Hematopoietic multipotent progenitor cell treated with erythropoietin and hydrocortisone succinate and interleukin-3 and kit ligand, for 6 days (in vitro differentiated cells): ENCODE measurements at regions not wholly inside any gene's neighbourhood (a gene's known extent, or its start where the extent isn't known, plus 50 kb on each side); places are given as distances from the start of the nearest gene placed in this dataset.

Experiments used
- DNase-seq: peaks from one replicate; pipeline ENCODE4 v3.0.0-alpha.2; 2015

DNA sequence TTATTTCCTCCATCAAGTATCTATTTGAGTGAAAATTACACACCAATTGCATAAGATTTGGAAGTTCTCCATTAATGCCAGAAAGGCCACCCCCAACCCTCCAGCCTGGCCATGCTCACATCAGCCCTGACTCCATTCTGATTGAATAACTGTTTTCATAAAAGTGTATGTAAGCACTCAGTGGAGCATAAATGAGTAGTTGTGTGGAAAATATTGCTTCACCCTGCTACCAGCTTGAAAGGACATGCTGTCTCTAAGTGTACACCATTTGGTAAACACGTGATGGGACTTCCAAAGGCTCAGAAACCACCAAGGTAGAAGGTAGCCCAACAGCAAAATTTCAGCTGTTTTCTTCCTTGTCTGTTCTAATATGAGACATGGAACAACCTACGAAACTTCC, 393.8 kb downstream of the ZNF385D start:
- DNase-seq = no peak

DNA sequence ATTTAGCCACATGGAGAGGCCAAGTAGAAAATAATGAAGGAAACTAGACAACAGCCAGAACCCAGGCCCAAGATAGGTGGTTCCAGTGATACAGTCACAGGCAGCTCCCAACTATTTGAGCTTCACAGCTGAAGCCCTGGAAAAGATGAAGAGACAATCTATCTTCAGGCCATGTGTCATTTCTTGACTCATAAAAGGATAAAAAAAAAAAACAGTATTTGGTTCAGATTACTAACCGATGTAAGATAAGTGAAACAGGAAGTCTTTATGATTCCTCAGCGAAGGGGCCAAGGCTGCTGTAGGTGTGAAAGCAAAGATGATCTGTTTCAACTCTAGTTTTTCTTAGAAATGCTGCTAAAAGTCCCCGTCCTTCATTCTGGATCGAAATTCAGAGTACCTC, 394.6 kb downstream of the ZNF385D start:
- DNase-seq = no peak

- no peak for DNase-seq
These were observed 405.5 kb downstream of the ZNF385D start for GRCh38 chr3:21345382-21345976.

- no peak for DNase-seq
These were observed 419.2 kb downstream of the ZNF385D start for GRCh38 chr3:21331857-21332256.

DNA sequence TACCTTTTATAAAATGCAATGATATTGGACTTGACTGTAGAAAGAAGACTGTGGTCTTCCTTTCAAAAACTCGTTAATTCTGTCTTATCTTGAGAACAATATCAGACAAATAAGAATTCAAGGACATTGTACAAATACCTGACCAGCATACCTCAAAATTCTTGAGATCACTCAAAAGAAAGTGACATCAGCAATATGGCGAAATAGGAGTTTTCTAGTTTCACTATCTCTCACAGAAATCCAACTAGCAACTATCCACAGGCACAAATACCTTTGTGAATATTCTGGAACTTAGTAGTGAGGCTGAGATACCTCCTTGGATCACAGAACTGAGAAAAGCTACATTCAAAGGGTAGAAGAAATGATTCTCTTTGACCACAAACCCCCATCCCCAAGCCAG, 419.7 kb downstream of the ZNF385D start:
- DNase-seq = no peak

DNA sequence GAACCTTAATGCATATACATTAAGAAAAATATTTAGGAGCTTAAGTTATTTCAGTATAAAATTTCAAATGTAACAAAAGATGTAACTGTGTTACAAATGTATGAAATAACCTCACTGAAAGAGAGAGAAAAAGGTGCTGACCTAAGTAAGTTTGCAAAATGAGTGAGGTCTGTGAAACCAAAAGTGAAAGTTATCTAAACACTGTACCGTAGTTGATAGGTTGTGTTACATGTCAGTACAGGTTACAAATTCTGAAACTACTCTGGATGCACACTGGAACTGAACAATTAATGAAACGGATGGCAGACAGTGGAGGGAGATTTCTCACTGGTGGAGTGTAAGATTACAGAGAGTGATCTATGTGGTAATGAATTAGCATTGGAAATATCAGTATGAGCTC, 420.7 kb downstream of the ZNF385D start:
- DNase-seq = peak; percentile 11

DNA sequence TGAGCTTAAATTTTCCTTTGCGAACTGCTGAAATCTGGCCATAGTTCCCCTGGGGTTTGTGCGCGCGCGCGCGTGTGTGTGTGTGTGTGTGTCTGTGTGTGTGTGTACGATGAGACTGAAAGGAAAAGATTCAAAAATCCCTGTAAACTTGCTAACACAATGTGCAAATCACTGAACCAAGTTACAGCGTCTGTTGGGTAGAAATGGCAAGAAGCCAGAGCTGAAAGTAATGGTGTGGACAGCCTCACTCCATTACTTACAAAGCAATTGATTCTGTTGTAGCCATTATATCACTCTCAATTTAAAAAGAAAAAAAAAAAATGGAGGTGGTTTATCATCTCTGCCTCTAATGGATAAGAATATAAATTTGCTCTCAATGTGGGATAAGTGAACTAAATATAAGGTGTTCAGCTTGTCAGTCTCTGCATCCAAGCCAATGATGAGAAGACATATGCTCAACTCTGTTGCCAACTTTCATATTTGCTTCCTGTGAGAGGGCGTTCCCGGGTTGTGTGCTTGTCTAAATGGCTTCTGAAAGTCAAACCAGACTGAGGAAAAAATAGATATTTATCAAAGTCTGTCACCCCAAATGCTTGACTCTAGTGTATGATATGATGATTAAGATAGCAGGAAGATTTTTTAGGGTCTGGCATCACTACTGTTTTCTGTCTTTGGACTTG, 422.2 kb downstream of the ZNF385D start:
- no peak for DNase-seq

DNA sequence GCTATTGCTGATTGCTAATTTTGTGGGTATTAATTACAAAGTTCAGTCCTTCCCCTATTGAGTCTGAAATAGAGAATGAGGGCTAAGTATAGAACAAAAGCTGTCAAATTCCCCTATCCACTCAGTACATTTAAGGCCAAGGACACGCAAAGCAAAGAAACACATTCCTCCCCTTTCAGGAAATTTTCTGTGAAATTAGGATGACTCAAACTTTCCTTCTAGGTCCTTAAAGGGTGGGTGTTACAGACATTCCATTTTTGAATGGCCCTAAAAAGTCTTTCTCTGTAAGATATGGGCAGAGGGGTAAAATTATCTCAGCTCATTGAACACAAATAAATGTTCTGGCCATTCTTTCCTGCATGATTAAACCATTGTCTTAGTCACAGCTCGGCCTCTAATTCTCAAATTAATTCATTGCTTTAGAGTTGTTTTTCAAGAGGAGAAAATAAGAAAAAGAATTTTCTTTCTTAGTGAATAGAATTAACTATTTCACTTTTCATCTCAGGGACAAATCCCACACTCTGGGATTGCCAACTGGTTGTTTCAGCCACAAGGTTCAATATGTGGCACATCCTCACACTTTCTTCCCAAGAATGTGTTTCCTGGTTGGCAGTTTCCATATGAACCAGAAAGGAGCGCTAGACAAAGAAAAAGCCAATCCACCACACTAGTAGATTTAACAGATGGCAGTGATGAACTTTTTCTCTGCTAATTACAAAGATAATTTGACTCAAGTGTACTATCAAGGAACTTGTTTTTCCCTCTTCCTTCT, 424.1 kb downstream of the ZNF385D start:
- DNase-seq = no peak

DNA sequence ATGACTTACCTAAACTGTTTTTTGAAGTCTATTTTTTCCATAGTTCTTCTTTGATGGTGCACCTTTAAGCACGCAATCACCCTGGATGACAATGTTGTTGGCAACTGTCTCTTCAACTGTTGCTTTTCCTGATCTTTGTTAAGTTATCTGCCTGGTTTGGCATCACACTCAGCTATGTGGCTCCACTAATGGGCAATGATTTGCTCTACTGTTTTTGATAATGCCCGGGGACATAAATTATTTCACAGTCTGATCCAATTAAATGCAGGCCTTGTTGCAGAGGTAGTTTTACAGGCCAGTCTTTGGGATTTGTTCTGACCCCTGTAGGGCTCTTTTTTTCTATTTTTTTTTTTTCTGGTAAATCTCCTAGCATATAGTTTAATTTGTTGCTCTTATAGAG, 436.3 kb downstream of the ZNF385D start:
- DNase-seq = no peak

- no peak for DNase-seq
These were observed 440.1 kb downstream of the ZNF385D start for GRCh38 chr3:21310891-21311290.

- no peak for DNase-seq
These were observed 440.8 kb downstream of the ZNF385D start for GRCh38 chr3:21310161-21310560.

DNA sequence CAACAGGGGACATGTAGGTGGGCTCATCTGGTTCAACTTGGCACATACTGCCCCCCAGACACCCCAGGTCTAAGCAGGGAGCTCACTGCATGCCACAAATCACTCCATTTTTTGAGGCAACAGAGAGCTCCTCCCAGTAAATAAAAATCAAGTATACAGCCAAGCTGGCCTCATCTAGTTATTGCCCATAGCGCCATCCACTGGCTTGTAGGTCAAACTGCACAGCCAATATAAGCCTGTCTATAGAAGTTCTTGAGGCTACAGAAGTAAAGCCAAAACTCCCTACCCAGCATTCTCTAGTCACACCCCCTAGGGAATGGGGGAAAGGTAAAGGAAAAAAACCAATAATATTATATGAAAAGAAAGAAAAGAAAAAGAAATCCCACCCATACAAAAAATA, 453.7 kb downstream of the ZNF385D start:
- DNase-seq = no peak

- no peak for DNase-seq
These were observed 456.2 kb downstream of the ZNF385D start for GRCh38 chr3:21294768-21295167.

DNA sequence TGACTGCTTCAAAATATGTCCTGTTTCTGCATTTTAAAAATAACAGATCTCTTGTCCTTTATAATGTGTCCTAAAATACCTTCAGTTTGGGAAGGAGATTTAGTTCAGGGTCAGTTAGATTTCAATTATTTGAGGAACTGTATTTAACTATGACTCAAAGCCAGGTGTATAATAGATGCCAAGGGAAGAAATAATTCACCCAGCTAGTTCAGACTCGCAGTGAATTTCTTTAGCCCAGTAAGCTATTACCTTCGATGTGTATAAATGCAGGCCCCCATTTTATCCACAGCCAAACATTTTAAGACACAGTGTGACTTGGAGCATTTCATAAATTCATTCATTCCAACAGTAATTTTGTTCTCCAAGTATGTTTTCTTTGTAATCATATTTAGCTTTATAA, 458.0 kb downstream of the ZNF385D start:
- no peak for DNase-seq

GRCh38 chr3:21290557-21290956, 460.5 kb downstream of the ZNF385D start:
- peak; percentile 6 for DNase-seq

DNA sequence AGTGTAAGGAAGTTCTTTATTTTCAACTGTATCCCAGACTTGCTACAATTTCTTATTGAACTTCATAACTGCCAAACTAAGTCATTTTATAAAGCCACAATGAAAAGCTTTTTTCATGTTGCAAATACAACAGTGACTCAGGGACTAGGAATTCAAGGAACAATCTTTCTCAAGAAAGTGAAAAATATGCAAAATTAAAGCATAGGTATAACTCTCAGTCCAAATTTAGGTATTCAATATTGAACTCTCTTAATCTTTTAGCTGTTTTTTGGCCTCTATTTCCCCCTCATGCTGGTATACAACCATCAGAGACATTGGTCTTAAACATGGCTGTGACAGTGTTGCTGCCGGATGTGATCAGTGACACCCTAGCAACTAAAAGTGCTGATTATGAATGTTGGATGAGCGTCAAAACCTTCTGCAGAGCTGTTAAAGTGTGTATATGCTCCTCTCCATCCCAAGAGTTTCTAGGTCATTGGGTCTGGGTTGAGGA, 476.9 kb downstream of the ZNF385D start:
- DNase-seq = no peak

- no peak for DNase-seq
These were observed 477.6 kb downstream of the ZNF385D start for GRCh38 chr3:21273259-21274025.

GRCh38 chr3:21271606-21272016, 479.4 kb downstream of the ZNF385D start:
- DNase-seq = no peak

GRCh38 chr3:21269882-21270281, 481.1 kb downstream of the ZNF385D start:
- no peak for DNase-seq

DNA sequence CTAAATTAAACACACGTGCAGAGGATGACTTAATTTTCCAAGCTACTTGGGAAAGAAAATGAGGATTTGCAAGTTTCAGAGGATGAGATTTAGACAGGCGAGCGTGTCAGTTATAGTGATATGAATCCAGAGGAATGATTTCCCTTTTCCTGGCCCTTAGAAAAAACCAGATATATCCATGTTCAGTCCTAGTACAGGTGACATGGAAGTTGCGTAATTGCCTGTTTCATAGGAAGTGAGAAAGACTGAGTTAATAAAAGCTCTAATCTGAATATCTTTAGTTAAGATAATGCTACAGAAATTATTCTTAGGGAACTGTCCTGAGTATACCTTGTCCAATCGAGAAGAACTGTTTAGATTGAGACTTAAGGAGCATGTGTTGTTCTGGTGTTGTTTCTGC, 490.5 kb downstream of the ZNF385D start:
- no peak for DNase-seq

DNA sequence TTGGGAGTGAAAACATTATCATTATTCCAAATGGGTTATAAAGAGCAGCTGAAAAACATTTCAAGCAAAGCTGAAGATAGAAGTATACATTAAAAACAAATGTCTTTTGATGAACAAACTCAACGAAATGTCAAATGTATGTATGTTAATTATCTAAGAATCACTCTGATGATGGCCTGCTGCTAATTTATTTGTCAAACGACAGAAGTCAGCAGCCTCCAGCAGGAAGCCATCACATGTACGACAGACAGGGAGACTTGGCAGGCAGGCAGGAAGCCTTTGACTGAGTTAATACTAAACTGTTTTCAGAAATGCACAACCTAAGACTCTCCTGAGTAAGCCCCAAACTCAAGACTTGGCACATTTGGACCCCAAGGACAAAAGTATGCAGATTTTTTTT, 491.1 kb downstream of the ZNF385D start:
- no peak for DNase-seq

- DNase-seq = no peak
These were observed 494.1 kb downstream of the ZNF385D start for GRCh38 chr3:21256932-21257331.

- DNase-seq = no peak
These were observed 512.3 kb downstream of the ZNF385D start for GRCh38 chr3:21238661-21239060.
